Smooth muscle cell (in vitro differentiated cells): ENCODE measurements at regions not wholly inside any gene's neighbourhood (a gene's known extent, or its start where the extent isn't known, plus 50 kb on each side); places are given as distances from the start of the nearest gene placed in this dataset.
A peak's percentile ranks its signal among the peaks of the same experiment; 100 is the strongest.

Experiments
- DNase-seq: peaks from one replicate; lab custom pipeline; 2025; ENCODE audit not compliant: unreplicated experiment; lab: John Stamatoyannopoulos, UW
- H2AFZ ChIP-seq: fragments of 200-600 bp; sonication (generic); 2 replicates; pipeline ENCODE4 v1.6.0; 2016; ENCODE audit warnings: antibody characterized with exemption, low read depth, mild to moderate bottlenecking
- H3F3A ChIP-seq: fragments of 200-600 bp; sonication (generic); 2 replicates; pipeline ENCODE4 v1.6.0; 2017; ENCODE audit warnings: antibody characterized with exemption, low read depth
- H3K27ac ChIP-seq: fragments of 200-600 bp; sonication (generic); 2 replicates; pipeline ENCODE4 v1.5.1; 2016; ENCODE audit warnings: low read depth, mild to moderate bottlenecking
- H3K27me3 ChIP-seq: fragments of 200-600 bp; sonication (generic); 2 replicates; pipeline ENCODE4 v1.6.1; 2016; ENCODE audit warnings: low read depth, mild to moderate bottlenecking
- H3K36me3 ChIP-seq: fragments of 200-600 bp; sonication (generic); 2 replicates; pipeline ENCODE4 v1.5.1; 2016; ENCODE audit warnings: low read depth
- H3K4me1 ChIP-seq: fragments of 200-600 bp; sonication (generic); 2 replicates; pipeline ENCODE4 v1.5.1; 2016; ENCODE audit warnings: low read depth
- H3K4me2 ChIP-seq: fragments of 200-600 bp; sonication (generic); 2 replicates; pipeline ENCODE4 v1.6.0; 2016; ENCODE audit warnings: mild to moderate bottlenecking
- H3K4me3 ChIP-seq: fragments of 200-600 bp; sonication (generic); 2 replicates; pipeline ENCODE4 v1.5.1; 2016; ENCODE audit warnings: mild to moderate bottlenecking
- H3K79me2 ChIP-seq: fragments of 200-600 bp; sonication (generic); 2 replicates; pipeline ENCODE4 v1.6.0; 2016; ENCODE audit warnings: low read depth, mild to moderate bottlenecking
- H3K9ac ChIP-seq: fragments of 200-600 bp; sonication (generic); 2 replicates; pipeline ENCODE4 v1.6.0; 2016; ENCODE audit warnings: low read depth
- H3K9me3 ChIP-seq: fragments of 200-600 bp; sonication (generic); replicated peaks from 2 replicates; pipeline ENCODE4 v1.5.1; 2016; ENCODE audit warnings: low read depth
- H4K20me1 ChIP-seq: fragments of 200-600 bp; sonication (generic); 2 replicates; pipeline ENCODE4 v1.6.0; 2016; ENCODE audit warnings: low read depth
- WGBS: methylation state at CpG from one replicate; pipeline ENCODE4 v1.1.7; 2016; ENCODE audit warnings: low lambda C conversion rate; 5-methylcytosine and 5-hydroxymethylcytosine counted together
- TF ChIP-seq, protein P1 (sequence below): fragments of 200-600 bp; sonication (generic); IDR thresholded peaks from 2 replicates; pipeline ENCODE4 v1.5.1; 2017; ENCODE audit warnings: borderline replicate concordance, mild to moderate bottlenecking, antibody characterized with exemption; ENCODE audit not compliant: insufficient read depth, poor library complexity, severe bottlenecking

DNA sequence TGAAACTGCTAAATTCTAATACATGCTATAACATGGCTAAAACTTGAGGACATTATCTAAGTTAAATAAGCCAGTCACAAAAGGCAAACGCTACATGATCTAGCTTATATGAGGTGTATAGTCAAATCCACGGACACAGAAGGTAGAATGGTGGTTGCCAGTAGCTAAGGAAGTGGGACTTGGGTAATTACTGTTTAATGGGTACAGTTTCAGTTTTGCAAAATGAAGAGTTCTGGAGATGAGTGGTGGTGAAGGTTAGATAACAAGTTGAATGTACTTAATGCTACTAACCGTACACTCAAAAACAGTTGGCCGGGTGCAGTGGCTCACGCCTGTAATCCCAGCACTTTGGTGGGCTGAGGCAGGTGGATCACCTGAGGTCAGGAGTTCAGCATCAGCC is 644.5 kb upstream of the DIPK2B start:
- no peaks in the 10 kb centered on the region for H3K36me3 ChIP-seq
- H4K20me1 ChIP-seq, result peaks cover 59% of the 10 kb centered on the region
- no peaks in the 10 kb centered on the region for H3F3A ChIP-seq
- no peaks in the 10 kb centered on the region for H3K9me3 ChIP-seq
- no peak overlapping the region for H2AFZ ChIP-seq
- no peak overlapping the region for H3K4me2 ChIP-seq
- H3K4me1 ChIP-seq, result peaks cover 5% of the 10 kb centered on the region
- no peak overlapping the region for H3K9ac ChIP-seq
- TF ChIP-seq, protein P1, sequence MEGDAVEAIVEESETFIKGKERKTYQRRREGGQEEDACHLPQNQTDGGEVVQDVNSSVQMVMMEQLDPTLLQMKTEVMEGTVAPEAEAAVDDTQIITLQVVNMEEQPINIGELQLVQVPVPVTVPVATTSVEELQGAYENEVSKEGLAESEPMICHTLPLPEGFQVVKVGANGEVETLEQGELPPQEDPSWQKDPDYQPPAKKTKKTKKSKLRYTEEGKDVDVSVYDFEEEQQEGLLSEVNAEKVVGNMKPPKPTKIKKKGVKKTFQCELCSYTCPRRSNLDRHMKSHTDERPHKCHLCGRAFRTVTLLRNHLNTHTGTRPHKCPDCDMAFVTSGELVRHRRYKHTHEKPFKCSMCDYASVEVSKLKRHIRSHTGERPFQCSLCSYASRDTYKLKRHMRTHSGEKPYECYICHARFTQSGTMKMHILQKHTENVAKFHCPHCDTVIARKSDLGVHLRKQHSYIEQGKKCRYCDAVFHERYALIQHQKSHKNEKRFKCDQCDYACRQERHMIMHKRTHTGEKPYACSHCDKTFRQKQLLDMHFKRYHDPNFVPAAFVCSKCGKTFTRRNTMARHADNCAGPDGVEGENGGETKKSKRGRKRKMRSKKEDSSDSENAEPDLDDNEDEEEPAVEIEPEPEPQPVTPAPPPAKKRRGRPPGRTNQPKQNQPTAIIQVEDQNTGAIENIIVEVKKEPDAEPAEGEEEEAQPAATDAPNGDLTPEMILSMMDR, result no peak
- peaks cover 83% of the 10 kb centered on the region for H3K79me2 ChIP-seq
- DNase-seq, result no peak
- WGBS, result 88% methylated on average over 5 of the region's 5 CpGs
- no peaks in the 10 kb centered on the region for H3K27me3 ChIP-seq
- H3K27ac ChIP-seq, result no peak overlapping the region
- no peak overlapping the region for H3K4me3 ChIP-seq

DNA sequence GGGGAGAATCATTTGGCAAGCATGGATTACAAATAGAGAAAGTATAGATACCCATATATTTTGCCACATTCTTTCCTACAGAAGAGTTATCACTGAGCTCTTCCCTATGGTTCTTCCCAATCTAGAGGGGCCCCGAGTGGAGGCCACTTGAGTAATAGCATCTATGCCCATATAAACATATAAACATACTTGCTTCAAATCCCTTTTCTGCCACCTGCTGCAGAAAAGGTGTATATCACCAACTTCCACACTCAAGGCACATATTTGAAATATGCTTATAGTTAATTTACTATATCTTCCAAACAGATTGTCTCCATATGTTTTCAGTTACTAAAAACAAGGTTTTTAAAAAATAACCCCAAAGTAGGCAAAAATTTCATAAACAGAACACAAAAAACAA is 642.8 kb upstream of the DIPK2B start:
- DNase-seq, result no peak
- no peaks in the 10 kb centered on the region for H3K27me3 ChIP-seq
- no peak overlapping the region for H3K27ac ChIP-seq
- no peak overlapping the region for H3K9ac ChIP-seq
- H3K79me2 ChIP-seq, result peaks cover 83% of the 10 kb centered on the region
- TF ChIP-seq, protein P1, result no peak
- H3K4me3 ChIP-seq, result no peak overlapping the region
- peaks cover 5% of the 10 kb centered on the region for H3K4me1 ChIP-seq
- 79% methylated on average over 1 of the region's 1 CpG for WGBS
- no peak overlapping the region for H2AFZ ChIP-seq
- H3K36me3 ChIP-seq, result no peaks in the 10 kb centered on the region
- no peaks in the 10 kb centered on the region for H3F3A ChIP-seq
- peaks cover 68% of the 10 kb centered on the region for H4K20me1 ChIP-seq
- H3K4me2 ChIP-seq, result peak overlapping the region; percentile 20
- no peaks in the 10 kb centered on the region for H3K9me3 ChIP-seq

DNA sequence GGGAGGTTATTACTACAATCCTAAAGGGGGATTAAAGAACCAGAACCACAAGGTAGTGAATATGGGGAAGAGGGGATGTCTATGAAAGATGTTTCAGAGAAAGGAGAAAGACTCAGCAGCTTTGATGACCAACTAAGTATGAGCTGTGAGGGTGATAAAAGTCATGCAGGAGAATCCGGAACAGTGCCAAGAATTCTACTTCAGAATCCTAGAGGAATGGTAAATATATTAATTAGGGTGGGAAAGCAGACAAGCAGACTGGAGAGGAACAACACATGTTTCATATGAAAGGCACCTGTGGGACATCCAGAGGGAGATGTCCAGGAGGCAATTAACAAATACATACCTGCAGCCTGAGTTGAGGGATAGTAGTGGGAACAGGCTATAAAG is 642.2 kb upstream of the DIPK2B start:
- Histone ChIP-seq H4K20me1 (peaks cover 70% of the 10 kb centered on the region), H3K79me2 (peaks cover 85% of the 10 kb centered on the region), H3K4me1 (peaks cover 2% of the 10 kb centered on the region), H3K36me3 (no peaks in the 10 kb centered on the region), H3K9me3 (no peaks in the 10 kb centered on the region), H3K27me3 (no peaks in the 10 kb centered on the region), H3K4me2 (peak overlapping the region; percentile 30), H3K9ac (no peak overlapping the region), H2AFZ (no peak overlapping the region), H3K4me3 (no peak overlapping the region), H3K27ac (peak overlapping the region; percentile 7), H3F3A (no peaks in the 10 kb centered on the region)
- no peak for DNase-seq
- WGBS, result 79% methylated on average over 1 of the region's 1 CpG
- TF ChIP-seq, protein P1, result no peak

DNA sequence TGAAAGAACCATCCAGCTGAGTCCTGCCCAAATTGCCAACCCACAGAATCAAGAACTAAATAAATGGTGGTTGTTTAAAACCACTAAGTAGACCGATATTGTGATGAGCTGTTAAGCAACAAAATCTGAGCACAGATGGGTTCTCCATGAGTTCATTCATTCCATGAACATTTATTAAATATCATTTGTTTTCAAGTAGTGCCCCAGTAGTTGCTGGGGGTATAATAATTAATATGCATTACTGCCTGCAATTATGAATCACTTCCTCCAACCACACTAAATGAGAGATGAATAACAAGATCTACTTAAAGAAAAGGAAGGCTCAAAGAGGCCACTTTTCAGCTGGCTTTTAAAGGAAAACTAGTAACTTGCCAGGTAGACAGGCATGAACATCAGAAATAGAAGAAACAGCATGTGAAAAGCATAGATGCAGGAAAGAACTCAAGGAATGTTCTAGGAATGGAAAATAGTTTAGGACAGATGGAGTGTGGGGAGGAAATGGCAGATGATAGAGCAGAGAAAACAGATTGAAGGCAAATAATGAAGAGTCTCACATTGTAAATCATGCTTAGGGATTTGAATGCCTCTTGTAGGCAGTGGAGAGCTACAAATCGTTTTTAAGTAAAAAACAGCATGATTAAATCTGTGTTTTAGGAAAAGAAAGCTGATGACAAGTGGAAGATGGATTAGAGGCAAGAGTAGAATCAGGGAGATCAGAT is 641.7 kb upstream of the DIPK2B start:
- Histone ChIP-seq H3K4me1 (no peaks in the 10 kb centered on the region), H3K9me3 (no peaks in the 10 kb centered on the region), H3K4me2 (peak overlapping the region; percentile 48), H3K27me3 (no peaks in the 10 kb centered on the region), H3K27ac (peak overlapping the region; percentile 7), H3K9ac (no peak overlapping the region), H4K20me1 (peaks cover 71% of the 10 kb centered on the region), H3K4me3 (no peak overlapping the region), H3K36me3 (no peaks in the 10 kb centered on the region), H2AFZ (no peak overlapping the region), H3K79me2 (peaks cover 82% of the 10 kb centered on the region), H3F3A (no peaks in the 10 kb centered on the region)
- 51% methylated on average over 2 of the region's 2 CpGs for WGBS
- DNase-seq, result no peak
- TF ChIP-seq, protein P1, result no peak
